HepG2 (cell line): ENCODE measurements at regions not wholly inside any gene's neighbourhood (a gene's known extent, or its start where the extent isn't known, plus 50 kb on each side); places are given as distances from the start of the nearest gene placed in this dataset.

Experiments used
- ATAC-seq: fragments of 200-7000 bp; cut with Tn5 transposase; 3 replicates; pipeline ENCODE4 v1.9.1; 2020; ENCODE audit warnings: mild to moderate bottlenecking, moderate library complexity
- BruUV-seq: library from RNA; stranded (reverse); fragments of 400-500 nt; replicated peaks from 2 replicates; lab custom pipeline; 2021; lab: Mats Ljungman, UMichigan
- CTCF ChIA-PET: fragments of 300-600 bp; formaldehyde crosslinking; extraction: SDS; loops from one replicate; lab custom pipeline; 2021; ENCODE audit warnings: low total read pairs, inconsistent platforms, low intra/inter-chr PET ratio; lab: Yijun Ruan, JAX
- POLR2A ChIA-PET: fragments of 350-600 bp; sonication (Branson Sonifier 250); formaldehyde crosslinking; loops from one replicate; lab custom pipeline; 2020; ENCODE audit warnings: antibody characterized with exemption, inconsistent platforms; lab: Yijun Ruan, JAX
- DNase-seq: peaks from one replicate; pipeline ENCODE4 v3.0.0-alpha.2; 2015; ENCODE audit warnings: low spot score
- FAIRE-seq: peaks from 3 replicates; lab custom pipeline; 2011; peaks lifted over from hg19 to GRCh38; lab: Jason Lieb, UNC
- H2AFZ ChIP-seq: one replicate; pipeline ENCODE4 v1.6.1; 2011; ENCODE audit warnings: low read length, inconsistent platforms
- H3K27ac ChIP-seq: fragments of 300-600 bp; 3 replicates; pipeline ENCODE4 v1.8.0; 2011; ENCODE audit warnings: mixed run types, mild to moderate bottlenecking, mixed read lengths, low read length, inconsistent platforms; ENCODE audit not compliant: insufficient read depth; ENCODE audit errors: extremely low read length
- H3K27me3 ChIP-seq, 2 experiments: fragments of 200-600 bp in 1 of 2; 2 replicates in 1 of 2; 3 replicates in 1 of 2; pipeline versions ENCODE4 v1.6.0 to v1.8.0; 2011; ENCODE audit warnings: low read length in 2 of 2, mild to moderate bottlenecking in 2 of 2, moderate library complexity in 2 of 2, inconsistent platforms in 1 of 2; ENCODE audit not compliant: insufficient read depth in 2 of 2, control insufficient read depth in 1 of 2
- H3K36me3 ChIP-seq, 2 experiments: fragments of 200-600 bp in 1 of 2; replicated peaks in 1 of 2; 2 replicates in 1 of 2; 3 replicates in 1 of 2; pipeline versions ENCODE4 v1.5.1 to v1.8.0; 2011; ENCODE audit warnings: low read length in 2 of 2, inconsistent platforms in 1 of 2; ENCODE audit not compliant: insufficient read depth in 2 of 2, control insufficient read depth in 1 of 2
- H3K4me1 ChIP-seq: 2 replicates; pipeline ENCODE4 v1.5.1; 2012; ENCODE audit warnings: low read length, inconsistent platforms; ENCODE audit not compliant: insufficient read depth
- H3K4me2 ChIP-seq: 2 replicates; pipeline ENCODE4 v1.6.0; 2011; ENCODE audit warnings: low read depth, low read length, inconsistent platforms
- H3K4me3 ChIP-seq, 3 experiments: fragments of 200-600 bp in 1 of 3; sonication (generic), shearing (Covaris generic) in 1 of 3; replicated peaks in 1 of 3; 2 replicates each; pipeline ENCODE4 v1.5.1; 2011 to 2016; ENCODE audit warnings: low read length in 3 of 3, inconsistent platforms in 2 of 3, low read depth in 2 of 3, mild to moderate bottlenecking in 2 of 3, control low read depth in 1 of 3, mixed read lengths in 1 of 3; ENCODE audit not compliant: insufficient read depth in 1 of 3
- H3K79me2 ChIP-seq: one replicate; pipeline ENCODE4 v1.6.1; 2011; ENCODE audit warnings: low read length, inconsistent platforms; ENCODE audit not compliant: insufficient read depth
- H3K9ac ChIP-seq: 2 replicates; pipeline ENCODE4 v1.6.0; 2011; ENCODE audit warnings: mild to moderate bottlenecking, low read depth, low read length, inconsistent platforms; ENCODE audit not compliant: insufficient read depth
- H3K9me3 ChIP-seq: 2 replicates; pipeline ENCODE4 v1.5.1; 2012; ENCODE audit warnings: mild to moderate bottlenecking, low read length
- H4K20me1 ChIP-seq: 2 replicates; pipeline ENCODE4 v1.6.0; 2011; ENCODE audit warnings: inconsistent platforms, mild to moderate bottlenecking, low read length, moderate library complexity; ENCODE audit not compliant: insufficient read depth
- CREM ChIP-seq, 2 experiments: sonication (generic) in 1 of 2; formaldehyde crosslinking in 1 of 2; IDR thresholded peaks; 2 replicates each; pipeline versions ENCODE4 v1.4.0 to v1.6.1; 2016 to 2020; ENCODE audit warnings: antibody characterized with exemption in 1 of 2, mild to moderate bottlenecking in 1 of 2, missing genetic modification reagents in 1 of 2
- ETV5 ChIP-seq: IDR thresholded peaks from 2 replicates; pipeline ENCODE4 v1.6.1; 2018; ENCODE audit warnings: missing biosample characterization, missing genetic modification reagents, inconsistent platforms, borderline replicate concordance
- FOSL1 ChIP-seq: sonication (generic); formaldehyde crosslinking; IDR thresholded peaks from 2 replicates; pipeline ENCODE4 v1.9.0; 2021; ENCODE audit warnings: missing genetic modification reagents, borderline replicate concordance
- JUNB ChIP-seq: sonication (generic); formaldehyde crosslinking; IDR thresholded peaks from 2 replicates; pipeline ENCODE4 v1.8.0; 2022; ENCODE audit warnings: missing genetic modification reagents, mild to moderate bottlenecking, borderline replicate concordance
- NFATC3 ChIP-seq: sonication (generic); formaldehyde crosslinking; IDR thresholded peaks from 2 replicates; pipeline ENCODE4 v1.5.1; 2020; ENCODE audit warnings: mild to moderate bottlenecking, missing genetic modification reagents
- ZBTB10 ChIP-seq: sonication (generic); formaldehyde crosslinking; IDR thresholded peaks from 2 replicates; pipeline ENCODE4 v1.4.0; 2020; ENCODE audit warnings: missing genetic modification reagents, borderline replicate concordance
- WGBS: methylation state at CpG from one replicate; pipeline ENCODE4 v1.1.6; 2017; ENCODE audit warnings: low lambda C conversion rate; 5-methylcytosine and 5-hydroxymethylcytosine counted together
- in situ Hi-C: cut with HindIII; loops from 2 replicates; pipeline ENCODE4 v1.10.0; 2017; ENCODE audit warnings: low pct_unique_long_range_greater_than_20kb; ENCODE audit not compliant: extremely low pct_ligation_motif_present
- intact Hi-C: fragments of 100-400 bp; cut with micrococcal nuclease; formaldehyde crosslinking; loops from one replicate; pipeline ENCODE4 v1.10.0; 2022; ENCODE audit not compliant: unreplicated experiment

- no peak for TF ChIP-seq ETV5 (CRISPR knock-in tag)
- TF ChIP-seq CREM (IDR thresholded peaks at IDR 0.05): no peak
- no peak for TF ChIP-seq CREM (CRISPR knock-in tag; IDR thresholded peaks at IDR 0.05)
- TF ChIP-seq NFATC3: no peak
- TF ChIP-seq JUNB (CRISPR knock-in tag): no peak
- no peak for TF ChIP-seq ZBTB10 (CRISPR knock-in tag)
- TF ChIP-seq FOSL1: no peak
- POLR2A ChIA-PET: no interaction called here
- in situ Hi-C loops (no loop called here), intact Hi-C loops (no loop called here)
- Histone ChIP-seq H4K20me1 (no peaks in the 10 kb centered on the region), H2AFZ (no peak overlapping the region), H3K4me3 (no peak overlapping the region), H3K36me3 (no peaks in the 10 kb centered on the region), H3K9ac (no peak overlapping the region), H3K79me2 (no peaks in the 10 kb centered on the region), H3K4me1 (no peaks in the 10 kb centered on the region), H3K27ac (no peak overlapping the region), H3K4me2 (no peak overlapping the region), H3K9me3 (no peaks in the 10 kb centered on the region), H3K27me3 (peaks cover 0 to 11% of the 10 kb centered on the region in 2 experiments; a peak in 1 of 5 replicates)
- DNase-seq (no peak), FAIRE-seq (no peak), ATAC-seq (no peak)
- WGBS: 4% methylated on average over 2 of the region's 2 CpGs
- CTCF ChIA-PET: no interaction called here
- BruUV-seq: no TSS peak
These were observed 94.2 kb downstream of the FOXD1 start for GRCh38 chr5:73354406-73354805.
